GF-D8 (cell line): ENCODE measurements at regions not wholly inside any gene's neighbourhood (a gene's known extent, or its start where the extent isn't known, plus 50 kb on each side); places are given as distances from the start of the nearest gene placed in this dataset.
"Not testable (repeated sequence)": the region's sequence is repeated elsewhere in the genome, so short reads cannot be mapped to it uniquely, and the experiment has no call there.

Experiments used
- DNase-seq: peaks from one replicate; lab custom pipeline; 2025; lab: John Stamatoyannopoulos, UW

DNA sequence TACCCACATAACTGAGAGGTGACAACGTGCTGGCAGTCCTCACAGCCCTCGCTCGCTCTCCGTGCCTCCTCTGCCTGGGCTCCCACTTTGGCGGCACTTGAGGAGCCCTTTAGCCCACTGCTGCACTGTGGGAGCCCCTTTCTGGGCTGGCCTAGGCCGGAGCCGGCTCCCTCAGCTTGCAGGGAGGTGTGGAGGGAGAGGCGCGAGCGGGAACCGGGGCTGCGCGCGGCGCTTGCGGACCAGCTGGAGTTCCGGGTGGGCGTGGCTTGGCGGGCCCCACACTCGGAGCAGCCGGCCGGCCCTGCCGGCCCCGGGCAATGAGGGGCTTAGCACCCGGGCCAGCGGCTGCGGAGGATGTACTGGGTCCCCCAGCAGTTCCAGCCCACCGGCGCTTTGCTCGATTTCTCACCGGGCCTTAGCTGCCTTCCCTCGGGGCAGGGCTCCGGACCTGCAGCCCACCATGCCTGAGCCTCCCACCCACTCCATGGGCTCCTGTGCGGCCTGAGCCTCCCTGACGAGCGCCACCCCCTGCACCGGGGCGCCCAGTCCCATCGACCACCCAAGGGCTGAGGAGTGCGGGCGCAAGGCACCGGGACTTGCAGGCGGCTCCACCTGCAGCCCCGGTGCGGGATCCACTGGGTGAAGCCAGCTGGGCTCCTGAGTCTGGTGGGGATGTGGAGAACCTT lies 630.1 kb upstream of the NXPH2 start:
- not testable (repeated sequence) for DNase-seq

DNA sequence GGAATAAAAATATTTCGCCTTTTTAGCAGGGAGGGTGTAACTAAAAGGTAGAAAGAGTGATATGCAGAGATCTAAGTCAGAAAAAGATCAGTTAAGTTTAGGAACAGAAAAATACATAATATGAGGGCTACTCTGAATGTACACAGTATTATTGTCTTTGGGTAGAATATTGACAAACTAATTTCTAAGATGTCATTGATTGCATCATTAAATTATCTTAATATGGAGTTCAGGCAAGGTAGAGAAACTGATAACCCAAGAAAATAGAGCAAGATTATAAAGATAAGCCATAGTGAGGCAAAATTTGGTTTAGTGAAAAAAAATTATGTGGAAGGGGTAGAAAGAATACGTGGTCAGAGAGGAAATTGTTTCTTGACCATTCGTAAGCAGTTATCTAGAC lies 629.0 kb upstream of the NXPH2 start:
- DNase-seq = no peak

DNA sequence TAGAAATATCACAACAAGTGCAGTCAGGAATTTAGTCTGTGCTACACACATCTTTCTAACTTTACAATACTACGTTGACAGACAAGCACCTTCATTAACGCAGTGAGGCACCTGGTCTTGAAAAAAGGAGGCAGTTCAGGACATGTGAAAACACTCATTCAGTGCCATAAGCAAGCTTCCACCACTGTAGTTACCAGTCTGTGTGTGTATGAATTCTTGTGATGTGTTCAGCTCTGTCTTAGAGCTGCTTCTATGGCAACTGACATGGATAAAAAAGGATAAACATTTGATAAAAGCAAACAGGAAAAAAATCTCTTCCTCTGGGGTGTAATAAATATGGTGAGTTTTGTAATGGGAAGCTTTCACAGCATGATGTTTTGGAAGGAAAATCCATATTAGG lies 623.8 kb upstream of the NXPH2 start:
- no peak for DNase-seq

DNA sequence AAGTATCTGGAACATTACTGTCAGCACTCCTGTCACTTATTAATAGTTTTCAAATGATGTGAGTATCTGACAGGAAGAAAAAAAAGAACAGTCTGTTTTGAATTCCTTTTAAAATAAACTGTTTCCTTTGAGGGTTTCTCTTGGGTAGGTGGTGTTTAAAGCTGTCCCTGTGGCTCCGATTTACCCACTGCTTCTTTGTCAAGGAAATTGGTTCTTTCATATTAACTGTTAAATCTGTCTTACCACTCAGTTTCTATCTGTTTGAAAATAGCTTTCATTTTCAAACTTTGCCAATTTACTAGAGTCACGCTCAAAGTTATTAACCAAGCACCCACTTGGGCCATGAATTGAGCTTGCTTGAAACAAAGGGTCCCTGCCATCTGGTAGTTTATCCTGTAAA lies 614.6 kb upstream of the NXPH2 start:
- no peak for DNase-seq

DNA sequence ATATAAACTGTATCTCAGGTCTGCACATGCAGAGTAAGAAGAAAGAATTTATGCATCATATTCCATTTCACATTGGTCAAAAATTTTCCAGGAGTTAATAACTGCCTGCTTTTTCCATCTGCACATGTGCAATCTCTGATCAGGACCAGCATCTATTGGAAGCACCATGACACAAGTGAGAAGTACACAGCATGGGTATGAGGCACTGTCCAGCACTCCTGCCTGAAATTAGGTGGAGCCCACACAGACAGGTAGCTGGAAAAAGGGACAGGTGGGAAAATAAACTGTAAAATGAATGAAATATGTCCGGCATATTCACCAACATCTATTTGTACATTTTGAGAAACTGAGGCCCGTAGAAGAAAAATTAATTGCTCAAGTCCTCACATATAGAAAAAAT lies 609.2 kb upstream of the NXPH2 start:
- DNase-seq = no peak

DNA sequence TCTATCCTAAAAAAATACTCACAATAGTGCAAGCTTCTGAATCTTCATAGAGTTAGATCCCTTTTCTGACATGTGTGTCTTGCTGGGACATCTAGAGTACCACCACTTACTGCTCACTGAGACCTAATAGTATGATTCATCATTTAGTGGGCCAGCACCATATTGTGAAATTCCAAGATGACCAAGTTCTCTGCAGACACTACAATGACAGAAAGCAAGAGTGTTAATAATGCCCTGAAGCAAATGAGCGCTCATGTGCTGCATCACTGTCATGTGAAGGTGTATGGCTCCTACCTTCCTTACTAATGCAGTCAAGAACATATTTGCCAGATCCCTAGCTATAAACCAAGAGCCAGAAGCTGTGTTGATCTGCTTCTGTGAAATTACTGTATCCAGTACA lies 606.2 kb upstream of the NXPH2 start:
- DNase-seq = no peak

DNA sequence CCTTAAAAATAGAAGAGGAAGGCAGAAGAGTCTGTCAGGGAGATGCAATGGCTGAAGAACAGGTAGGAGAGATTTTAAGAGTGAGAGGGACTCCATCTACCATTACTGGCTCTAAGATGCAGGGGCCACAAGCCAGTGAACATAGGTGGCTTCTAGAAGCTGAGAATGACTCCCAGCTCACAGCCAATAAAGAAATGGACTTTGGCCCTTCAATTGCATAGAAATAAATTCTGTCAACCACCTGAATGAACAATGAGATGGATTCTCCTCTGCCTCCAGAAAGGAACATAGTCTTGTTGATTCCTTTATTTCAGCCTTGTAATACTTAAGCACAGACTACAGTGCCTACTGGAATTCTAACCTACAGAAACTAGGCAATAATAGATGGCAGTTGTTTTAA lies 603.3 kb upstream of the NXPH2 start:
- no peak for DNase-seq

DNA sequence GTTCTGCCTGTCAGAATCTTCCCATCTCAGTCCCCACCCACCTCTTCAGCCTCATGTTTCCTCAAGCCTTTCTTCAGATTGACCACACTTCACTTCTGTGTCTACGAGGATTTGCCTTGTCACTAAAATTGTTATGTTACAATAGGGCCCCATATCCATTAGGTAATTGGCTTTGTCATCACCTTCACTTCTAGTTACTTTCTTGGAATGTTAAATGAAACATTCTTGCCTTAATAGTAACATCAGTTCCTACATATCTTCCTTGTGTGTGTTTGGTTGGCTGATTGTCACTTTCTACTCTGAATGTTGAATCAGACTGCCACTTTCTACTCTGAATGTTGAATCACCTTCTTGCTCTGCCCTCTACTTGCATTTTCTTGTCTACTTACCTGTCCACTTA lies 599.9 kb upstream of the NXPH2 start:
- no peak for DNase-seq

DNA sequence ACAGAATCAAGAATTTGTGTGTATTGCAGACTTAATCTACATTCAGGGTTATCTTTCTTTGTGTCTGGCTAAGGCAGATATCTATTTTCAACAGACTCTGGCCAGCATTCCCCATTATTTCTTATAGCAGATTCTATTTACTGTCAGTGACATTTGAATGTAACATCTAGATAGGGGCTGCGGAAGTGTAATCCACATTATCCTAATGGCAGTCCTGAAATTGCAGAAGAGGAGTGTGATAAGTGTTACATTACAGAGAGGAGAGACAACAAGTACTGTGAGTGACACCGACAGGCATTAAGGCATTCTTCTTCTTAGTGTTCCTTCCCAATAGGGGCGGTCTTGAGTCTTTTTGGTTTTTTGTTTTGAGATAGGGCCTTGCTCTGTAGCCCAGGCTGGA lies 598.2 kb upstream of the NXPH2 start:
- no peak for DNase-seq

DNA sequence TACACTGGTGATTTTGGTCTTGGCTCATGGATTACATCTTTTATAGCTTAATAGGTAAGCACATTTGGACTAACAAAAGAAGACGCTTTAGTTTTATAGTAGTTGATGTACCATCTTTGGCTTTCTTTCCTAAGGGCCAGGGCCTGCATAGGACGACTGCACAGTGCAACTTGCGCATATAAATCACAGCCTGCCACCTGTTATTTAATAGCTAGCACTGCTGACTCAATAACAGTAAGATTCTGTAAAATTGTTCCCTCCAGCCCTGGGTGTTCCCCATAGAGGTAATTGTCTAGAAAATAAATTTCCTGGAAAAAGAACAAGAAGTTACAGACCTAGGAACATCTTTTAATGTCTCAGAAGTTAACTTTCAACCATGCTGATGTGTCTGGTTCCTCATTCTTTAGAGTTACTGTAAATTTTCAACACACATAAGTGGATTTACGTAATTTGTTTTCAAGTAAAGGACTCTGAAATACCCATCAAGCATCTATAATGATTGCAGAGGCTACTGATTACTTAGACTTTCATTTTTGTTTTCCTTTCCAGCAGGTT lies 594.2 kb upstream of the NXPH2 start:
- DNase-seq = no peak

DNA sequence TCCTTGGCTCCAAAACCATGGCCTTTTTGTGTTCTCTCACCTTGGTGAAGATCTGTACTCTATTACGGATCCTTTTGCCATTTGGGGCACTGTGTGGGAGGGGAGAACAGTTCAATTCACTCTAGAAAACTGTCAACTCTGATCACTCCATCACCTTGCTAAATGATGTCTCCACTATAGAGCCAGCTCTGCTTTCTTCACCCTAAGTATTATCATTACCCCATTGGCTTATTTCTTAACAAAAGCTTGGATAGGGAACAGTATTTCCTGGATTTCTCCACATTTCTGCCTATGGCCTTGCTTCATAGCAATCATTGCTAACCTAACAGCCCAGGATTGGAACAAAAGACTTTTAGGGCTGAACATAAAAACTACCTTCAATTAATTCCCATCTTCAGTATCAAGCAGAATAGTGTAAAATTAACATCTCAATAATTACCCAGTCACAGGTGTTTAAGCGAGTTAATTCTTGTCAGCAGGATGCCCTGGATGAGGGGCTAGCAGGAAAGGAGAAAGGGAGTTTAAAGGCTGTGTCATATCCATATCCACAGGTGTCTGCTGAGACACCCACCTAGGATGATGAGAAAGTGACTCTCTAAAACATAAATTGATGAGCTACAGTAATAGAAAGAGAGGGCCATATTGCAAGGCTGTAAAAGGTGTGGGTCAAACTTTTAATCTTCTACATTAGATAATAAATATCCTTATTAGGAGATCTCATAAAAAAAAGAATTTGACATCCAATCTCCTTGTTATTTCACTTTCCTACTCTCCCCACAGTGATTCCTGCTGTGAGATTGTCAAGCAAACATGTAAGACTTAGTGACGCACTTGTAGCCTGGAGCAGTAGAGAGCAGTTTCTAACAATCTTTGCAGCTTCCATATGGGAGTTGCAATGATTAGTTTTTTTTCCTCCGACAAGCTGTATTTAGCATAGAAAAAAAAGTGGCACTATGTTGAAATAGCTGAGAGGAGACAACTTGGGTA lies 589.5 kb upstream of the NXPH2 start:
- DNase-seq = no peak

DNA sequence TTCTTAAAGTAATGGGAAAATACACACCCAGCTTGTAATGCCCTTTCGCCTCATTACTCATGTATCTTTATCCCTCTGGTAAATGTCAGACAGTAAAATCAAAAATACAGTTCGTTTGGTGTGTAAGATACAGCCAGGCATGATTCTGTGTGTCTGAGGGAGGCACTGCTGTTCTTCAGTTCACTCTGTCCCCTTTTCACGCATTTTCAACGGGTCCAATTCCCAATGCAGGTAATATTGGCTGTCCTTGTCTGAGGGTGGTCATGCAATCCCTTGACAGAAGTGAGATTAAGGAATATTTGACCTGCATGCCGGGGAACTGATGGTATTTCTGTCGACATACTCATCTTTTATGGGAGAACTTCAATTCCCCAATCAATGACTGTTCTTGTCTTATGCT lies 587.2 kb upstream of the NXPH2 start:
- DNase-seq = no peak

DNA sequence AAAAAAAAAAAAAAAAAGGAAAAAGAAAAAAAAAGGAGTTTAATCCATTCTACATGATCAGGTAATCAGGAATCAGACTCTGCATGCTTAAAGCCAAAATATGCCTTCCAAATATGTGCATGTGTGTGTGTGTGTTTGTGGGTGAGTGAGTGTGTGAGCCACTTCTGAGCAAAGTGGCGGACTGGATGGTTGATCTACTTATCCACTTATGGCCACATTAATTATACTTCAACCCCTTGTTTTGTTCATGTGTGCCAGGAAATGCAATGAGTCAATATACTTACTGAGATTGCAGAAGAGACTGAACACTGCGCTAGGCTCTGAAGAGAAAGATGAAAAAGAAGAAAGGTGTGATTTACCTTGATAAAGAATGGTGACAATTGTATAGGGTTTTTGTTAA lies 586.5 kb upstream of the NXPH2 start:
- no peak for DNase-seq

DNA sequence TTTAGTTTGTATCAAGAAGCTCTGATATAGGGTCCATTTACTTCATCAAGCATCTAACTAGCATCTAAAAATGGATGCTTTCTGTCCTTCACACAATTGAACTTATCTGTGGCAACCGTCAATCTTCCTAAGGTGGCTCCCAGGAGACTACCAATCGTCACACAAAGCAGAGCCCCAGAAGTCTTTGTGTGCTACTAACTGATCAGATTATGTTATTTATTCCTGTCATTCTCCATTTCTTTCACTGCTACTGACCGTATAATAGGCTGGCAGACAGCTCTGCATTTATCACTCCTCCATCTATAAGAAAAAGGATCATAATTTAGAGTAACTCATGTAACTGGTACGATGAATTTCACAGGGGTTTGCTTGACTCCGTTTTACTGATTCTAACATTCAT lies 585.0 kb upstream of the NXPH2 start:
- no peak for DNase-seq

DNA sequence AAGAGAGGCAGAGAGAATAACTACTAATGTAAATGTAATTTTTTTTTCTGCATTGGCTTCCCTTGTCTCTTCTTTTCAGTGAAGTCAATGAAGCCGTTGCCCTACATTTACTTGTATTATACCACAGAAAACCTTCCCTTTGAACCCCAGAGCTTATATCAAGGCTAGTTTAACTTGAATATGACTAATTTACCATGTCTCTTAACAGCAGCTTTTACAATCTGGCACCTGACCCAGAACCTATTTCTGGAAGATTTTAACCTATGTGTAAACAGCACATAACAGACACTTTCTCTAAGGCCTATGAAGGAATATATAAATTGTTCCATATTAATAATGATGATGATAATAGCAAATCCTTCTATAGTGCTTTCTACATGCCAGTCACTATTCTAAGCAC lies 580.5 kb upstream of the NXPH2 start:
- no peak for DNase-seq

DNA sequence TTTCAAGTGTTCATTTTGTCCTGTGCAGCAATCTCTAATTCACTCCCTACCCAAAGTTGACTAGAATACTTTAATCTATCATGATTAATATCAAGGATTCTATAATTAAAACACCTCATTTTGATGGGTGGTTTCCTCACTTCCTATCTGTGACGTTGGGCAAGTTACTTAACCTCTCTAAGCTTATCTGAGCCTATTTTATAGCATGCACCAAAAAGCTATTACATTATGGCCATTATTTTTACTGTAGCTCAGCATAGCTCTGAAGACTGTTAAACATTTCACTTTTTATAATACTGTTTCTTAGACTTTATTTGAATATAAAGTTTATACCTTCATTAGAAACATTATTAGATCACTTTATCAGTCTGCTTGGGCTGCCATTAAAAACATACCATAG lies 579.6 kb upstream of the NXPH2 start:
- no peak for DNase-seq

DNA sequence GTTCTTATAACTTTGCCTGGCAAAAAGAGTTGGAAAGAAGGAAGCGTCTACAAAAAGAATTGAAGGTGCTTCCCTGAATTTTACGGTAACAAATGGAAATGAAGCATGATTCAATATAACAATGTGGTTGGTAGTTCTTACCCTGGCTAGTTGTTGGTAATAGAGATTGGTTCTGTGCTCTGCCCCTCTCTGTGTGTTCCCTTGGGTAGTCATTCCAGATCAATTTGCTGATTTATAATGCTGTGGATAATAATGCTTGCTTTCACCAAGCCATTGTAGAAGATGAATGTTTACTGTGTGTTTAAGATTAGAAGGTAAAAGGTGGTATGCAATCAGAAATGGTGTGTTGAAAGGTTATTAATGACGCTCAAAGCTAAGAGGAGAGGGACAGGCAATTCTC lies 577.8 kb upstream of the NXPH2 start:
- no peak for DNase-seq

DNA sequence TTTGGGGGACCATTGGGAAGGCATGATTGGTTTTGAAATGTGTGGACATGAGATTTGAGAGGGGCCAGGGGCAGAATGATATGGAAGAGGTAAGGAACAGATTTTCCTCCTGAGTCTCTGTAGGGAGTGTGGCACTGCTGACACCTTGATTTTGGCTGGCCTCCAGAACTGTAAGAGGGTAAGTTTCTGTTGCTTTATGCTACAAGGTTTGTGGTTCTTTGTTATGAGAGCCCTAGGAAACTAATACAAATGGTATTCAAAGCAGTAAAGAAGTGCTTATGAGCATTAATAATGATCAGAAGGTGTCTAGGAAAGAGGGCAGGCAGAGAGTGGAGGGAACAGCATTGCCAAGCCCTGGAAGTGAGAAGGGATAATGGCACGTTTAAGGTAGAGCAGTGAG lies 574.3 kb upstream of the NXPH2 start:
- no peak for DNase-seq

DNA sequence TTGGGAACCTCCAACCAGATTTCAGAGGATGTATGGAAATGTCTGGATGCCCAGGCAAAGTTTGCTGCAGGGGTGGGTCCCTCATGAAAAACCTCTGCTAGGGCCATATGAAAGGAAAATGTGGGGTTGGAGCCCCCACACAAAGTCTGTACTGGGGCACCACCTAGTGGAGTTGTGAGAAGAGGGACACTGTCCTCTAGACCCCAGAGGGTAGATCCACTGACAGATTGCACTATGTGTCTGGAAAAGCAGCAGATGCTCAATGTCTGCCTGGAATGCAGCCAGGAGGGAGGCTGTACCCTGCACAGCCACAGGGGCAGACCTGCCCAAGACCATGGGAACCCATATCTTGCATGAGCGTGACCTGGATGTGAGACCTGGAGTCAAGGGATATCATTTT lies 573.7 kb upstream of the NXPH2 start:
- DNase-seq = no peak

DNA sequence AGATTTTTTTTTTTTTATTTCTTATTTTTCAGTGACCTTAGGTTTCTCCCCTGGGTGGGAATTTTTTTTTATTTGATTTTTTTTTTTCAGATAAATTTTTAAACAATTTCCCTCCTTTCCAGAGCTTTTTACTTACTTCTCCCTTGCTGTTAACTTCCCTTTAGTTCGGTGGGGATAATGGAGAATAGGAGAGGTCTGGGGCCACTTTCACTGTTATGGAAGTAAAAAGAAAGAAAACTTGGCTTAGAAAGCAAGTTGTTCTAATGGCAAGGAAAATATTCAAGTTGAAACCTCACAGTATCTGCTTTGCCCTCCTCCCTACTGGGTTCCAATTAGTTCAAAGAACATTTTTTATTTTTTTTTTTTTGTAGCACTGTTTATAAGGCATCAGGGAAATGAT lies 537.1 kb upstream of the NXPH2 start:
- no peak for DNase-seq

DNA sequence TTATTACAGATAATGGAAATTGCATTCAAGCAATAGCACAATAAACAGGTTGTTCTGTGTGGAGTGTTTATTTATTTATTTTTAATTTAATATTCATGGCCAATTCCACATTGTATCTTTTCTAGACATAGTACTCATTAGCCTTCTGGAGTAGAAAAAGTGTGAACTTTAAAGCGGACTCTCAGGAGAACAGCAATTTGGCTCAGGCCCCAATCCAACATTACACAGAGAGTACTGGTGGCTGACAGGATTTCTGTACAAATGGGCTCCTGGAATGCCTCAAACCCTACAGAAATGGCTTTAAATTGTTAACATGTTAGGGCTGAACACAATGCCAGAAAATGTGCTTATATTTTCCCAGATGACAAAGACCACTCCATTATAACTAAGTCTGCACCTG lies 533.9 kb upstream of the NXPH2 start:
- no peak for DNase-seq

DNA sequence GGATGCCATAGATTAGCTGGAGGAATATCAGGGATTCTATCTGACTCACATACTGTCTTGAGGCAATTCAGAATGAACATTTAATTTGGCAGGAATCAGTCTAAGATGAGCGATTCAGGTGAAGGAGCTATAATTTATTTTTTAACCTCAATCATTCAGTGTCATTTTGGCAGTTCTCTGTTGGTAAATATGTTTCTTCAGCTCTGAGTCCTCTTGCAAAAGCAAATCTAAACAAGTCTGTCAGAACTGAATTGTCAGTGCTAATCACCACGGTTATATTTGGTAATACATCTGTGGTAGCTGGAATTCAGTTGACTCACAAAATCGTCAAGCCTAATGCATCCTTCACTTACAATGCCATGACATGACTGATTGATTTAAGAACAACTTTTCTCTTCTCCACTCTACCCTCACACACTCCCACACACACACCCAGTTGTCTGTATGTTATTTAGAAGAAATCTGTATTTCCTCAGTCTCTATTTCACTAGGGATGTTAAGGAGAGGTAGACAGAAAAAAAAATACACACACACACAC lies 516.6 kb upstream of the NXPH2 start:
- no peak for DNase-seq

DNA sequence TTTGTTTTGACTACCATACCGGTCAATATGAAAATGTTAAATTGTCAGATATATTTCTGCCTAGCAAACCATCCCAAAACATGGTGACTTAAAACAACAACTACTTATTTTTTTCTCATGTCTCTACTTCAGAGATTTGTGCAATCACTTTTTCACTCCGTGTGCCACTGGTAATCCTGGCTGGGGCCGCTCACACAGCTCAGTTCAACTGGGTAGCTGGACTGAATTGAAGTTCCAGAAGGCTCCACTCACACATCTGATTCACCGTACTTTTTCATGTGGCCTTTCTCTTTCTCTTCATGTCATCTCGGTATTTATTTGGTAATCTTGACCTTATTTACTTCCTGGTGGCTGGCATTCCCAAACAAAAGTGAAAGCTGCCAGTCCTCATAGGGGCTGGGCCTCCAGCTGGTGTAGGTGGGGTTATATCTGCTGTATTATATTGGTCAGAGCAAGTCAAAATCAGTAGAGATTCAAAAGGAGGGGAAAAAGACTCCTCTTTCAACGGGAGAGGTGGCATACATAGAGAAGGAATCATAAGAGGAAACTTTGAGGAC lies 513.9 kb upstream of the NXPH2 start:
- no peak for DNase-seq
